H1 (cell line): ENCODE measurements at regions not wholly inside any gene's neighbourhood (a gene's known extent, or its start where the extent isn't known, plus 50 kb on each side); places are given as distances from the start of the nearest gene placed in this dataset.

Experiments used
- CTCF ChIA-PET: fragments of 300-600 bp; sonication (Branson Sonifier 250); formaldehyde crosslinking; loops from one replicate; lab custom pipeline; 2021; ENCODE audit not compliant: partially characterized antibody; lab: Charles Lee
- POLR2A ChIA-PET: fragments of 300-600 bp; sonication (Branson Sonifier 250); formaldehyde crosslinking; loops from one replicate; lab custom pipeline; 2021; ENCODE audit warnings: inconsistent platforms; ENCODE audit not compliant: partially characterized antibody; lab: Charles Lee
- DNase-seq, 2 experiments: peaks; one replicate each; pipeline versions ENCODE4 v3.0.0 to v3.0.0-alpha.2; 2010 to 2022; ENCODE audit warnings: low spot score in 2 of 2, low read depth in 1 of 2, mixed read lengths in 1 of 2
- FAIRE-seq: peaks from 2 replicates; lab custom pipeline; 2011; peaks lifted over from hg19 to GRCh38; lab: Jason Lieb, UNC
- H2AFZ ChIP-seq: 2 replicates; pipeline ENCODE4 v1.8.1; 2012; ENCODE audit warnings: low read length, inconsistent platforms
- H2AK5ac ChIP-seq: 2 replicates; pipeline ENCODE4 v1.6.1; 2013; ENCODE audit warnings: low read depth, low read length
- H2BK120ac ChIP-seq: replicated peaks from 2 replicates; pipeline ENCODE3; 2013; ENCODE audit warnings: low read depth, low read length, inconsistent platforms
- H2BK12ac ChIP-seq: 2 replicates; pipeline ENCODE4 v1.6.1; 2013; ENCODE audit warnings: low read depth, low read length
- H2BK15ac ChIP-seq: 2 replicates; pipeline ENCODE4 v1.6.1; 2013; ENCODE audit warnings: low read length
- H2BK20ac ChIP-seq: 2 replicates; pipeline ENCODE4 v1.6.1; 2013; ENCODE audit warnings: low read length
- H2BK5ac ChIP-seq: 2 replicates; pipeline ENCODE4 v1.6.1; 2013; ENCODE audit warnings: low read depth, low read length
- H3K14ac ChIP-seq: 2 replicates; pipeline ENCODE4 v1.6.1; 2013; ENCODE audit warnings: inconsistent platforms; ENCODE audit not compliant: insufficient read length
- H3K18ac ChIP-seq: 2 replicates; pipeline ENCODE4 v1.6.1; 2013; ENCODE audit warnings: low read length; ENCODE audit errors: extremely low read depth
- H3K23ac ChIP-seq: 2 replicates; pipeline ENCODE4 v1.6.1; 2013; ENCODE audit warnings: inconsistent platforms; ENCODE audit not compliant: insufficient read length
- H3K23me2 ChIP-seq: 2 replicates; pipeline ENCODE4 v1.6.1; 2013; ENCODE audit warnings: low read depth, low read length
- H3K27ac ChIP-seq: 2 replicates; pipeline ENCODE4 v1.6.1; 2011; ENCODE audit warnings: low read depth, low read length, inconsistent platforms
- H3K27me3 ChIP-seq, 4 experiments: replicated peaks in 1 of 4; 1 replicate in 1 of 4; 2 replicates in 3 of 4; pipeline versions ENCODE4 v1.6.1 to v1.8.1; 2011 to 2013; ENCODE audit warnings: low read length in 3 of 4, mild to moderate bottlenecking in 3 of 4, inconsistent platforms in 2 of 4, mixed read lengths in 2 of 4, moderate library complexity in 1 of 4; ENCODE audit not compliant: control insufficient read depth in 3 of 4, insufficient read depth in 3 of 4; ENCODE audit errors: extremely low read depth in 1 of 4
- H3K36me3 ChIP-seq, 4 experiments: 2 replicates each; pipeline versions ENCODE4 v1.6.1 to v1.8.1; 2011 to 2013; ENCODE audit warnings: mild to moderate bottlenecking in 4 of 4, low read length in 3 of 4, moderate library complexity in 2 of 4, control low read depth in 1 of 4, inconsistent platforms in 1 of 4; ENCODE audit not compliant: insufficient read depth in 4 of 4, control insufficient read depth in 2 of 4
- H3K4ac ChIP-seq: replicated peaks from 2 replicates; pipeline ENCODE3; 2013; ENCODE audit warnings: low read length, low read depth, mixed read lengths, inconsistent platforms; ENCODE audit not compliant: insufficient read length
- H3K4me1 ChIP-seq, 4 experiments: replicated peaks in 1 of 4; 1 replicate in 1 of 4; 2 replicates in 3 of 4; pipeline versions ENCODE4 v1.6.1 to v1.8.1; 2011 to 2013; ENCODE audit warnings: low read length in 3 of 4, inconsistent platforms in 2 of 4, mixed read lengths in 1 of 4; ENCODE audit not compliant: insufficient read depth in 4 of 4, control insufficient read depth in 3 of 4
- H3K4me2 ChIP-seq, 2 experiments: 2 replicates each; pipeline versions ENCODE4 v1.6.1 to v1.8.1; 2011 to 2013; ENCODE audit warnings: low read depth in 2 of 2, low read length in 2 of 2, control low read depth in 1 of 2, inconsistent platforms in 1 of 2, mild to moderate bottlenecking in 1 of 2; ENCODE audit not compliant: insufficient read depth in 1 of 2
- H3K4me3 ChIP-seq, 4 experiments: fragments of 200-600, 300-600 bp in 1 of 4; sonication (generic), shearing (Covaris generic), sonication (Bioruptor Twin) in 1 of 4; 2 replicates each; pipeline versions ENCODE4 v1.5.1 to v1.8.1; 2011 to 2016; ENCODE audit warnings: low read length in 4 of 4, low read depth in 3 of 4, control low read depth in 2 of 4, inconsistent platforms in 2 of 4, mild to moderate bottlenecking in 2 of 4, mixed read lengths in 1 of 4, moderate library complexity in 1 of 4; ENCODE audit not compliant: insufficient read depth in 2 of 4; ENCODE audit errors: extremely low read depth in 1 of 4
- H3K56ac ChIP-seq: replicated peaks from 2 replicates; pipeline ENCODE3; 2013; ENCODE audit warnings: low read depth, mild to moderate bottlenecking, mixed read lengths, low read length, inconsistent platforms; ENCODE audit not compliant: insufficient read length
- H3K79me1 ChIP-seq: 2 replicates; pipeline ENCODE4 v1.6.1; 2013; ENCODE audit warnings: low read depth, low read length, control low read depth
- H3K79me2 ChIP-seq, 2 experiments: 2 replicates each; pipeline versions ENCODE4 v1.6.1 to v1.8.1; 2012 to 2013; ENCODE audit warnings: low read length in 2 of 2, mild to moderate bottlenecking in 2 of 2, inconsistent platforms in 1 of 2; ENCODE audit not compliant: insufficient read depth in 2 of 2, control insufficient read depth in 1 of 2
- H3K9ac ChIP-seq, 4 experiments: replicated peaks in 1 of 4; 1 replicate in 1 of 4; 2 replicates in 3 of 4; pipeline versions ENCODE4 v1.6.1 to v1.8.1; 2011 to 2013; ENCODE audit warnings: low read depth in 3 of 4, low read length in 3 of 4, control low read depth in 2 of 4, mild to moderate bottlenecking in 2 of 4, moderate library complexity in 2 of 4, inconsistent platforms in 1 of 4; ENCODE audit errors: extremely low read depth in 1 of 4
- H3K9me3 ChIP-seq, 2 experiments: 2 replicates each; pipeline versions ENCODE4 v1.6.1 to v1.8.1; 2012 to 2013; ENCODE audit warnings: mild to moderate bottlenecking in 2 of 2, moderate library complexity in 2 of 2, control low read depth in 1 of 2, inconsistent platforms in 1 of 2, low read depth in 1 of 2, low read length in 1 of 2, mixed read lengths in 1 of 2; ENCODE audit not compliant: insufficient read depth in 2 of 2
- H4K20me1 ChIP-seq, 2 experiments: replicated peaks in 1 of 2; 2 replicates each; pipeline versions ENCODE3 to v1.8.1; 2011 to 2013; ENCODE audit warnings: inconsistent platforms in 2 of 2, low read length in 2 of 2, mild to moderate bottlenecking in 1 of 2; ENCODE audit not compliant: insufficient read depth in 2 of 2, control insufficient read depth in 1 of 2
- H4K5ac ChIP-seq: 2 replicates; pipeline ENCODE4 v1.6.1; 2013; ENCODE audit warnings: low read length, low read depth, mixed read lengths, inconsistent platforms; ENCODE audit not compliant: insufficient read length
- H4K8ac ChIP-seq: 2 replicates; pipeline ENCODE4 v1.8.0; 2013; ENCODE audit warnings: mild to moderate bottlenecking, moderate library complexity, low read length, inconsistent platforms; ENCODE audit not compliant: insufficient read depth; ENCODE audit errors: extremely low read depth
- H4K91ac ChIP-seq: replicated peaks from 2 replicates; pipeline ENCODE3; 2013; ENCODE audit warnings: low read length, mixed read lengths, inconsistent platforms; ENCODE audit not compliant: insufficient read length
- BACH1 ChIP-seq: IDR thresholded peaks from 2 replicates; pipeline ENCODE4 v1.6.1; 2012; ENCODE audit warnings: low read length, improper control_type of control experiment
- NANOG ChIP-seq: IDR thresholded peaks from 2 replicates; pipeline ENCODE4 v1.6.1; 2011; ENCODE audit warnings: low read length, low read depth, mild to moderate bottlenecking, inconsistent platforms; ENCODE audit not compliant: insufficient read depth, poor library complexity, severe bottlenecking
- RAD21 ChIP-seq, 2 experiments: IDR thresholded peaks in 1 of 2; conservative IDR thresholded peaks in 1 of 2; 2 replicates each; pipeline ENCODE4 v1.6.1; 2011; ENCODE audit warnings: low read depth in 2 of 2, low read length in 2 of 2, improper control_type of control experiment in 1 of 2, inconsistent platforms in 1 of 2, mild to moderate bottlenecking in 1 of 2, moderate library complexity in 1 of 2
- RXRA ChIP-seq: IDR thresholded peaks from 2 replicates; pipeline ENCODE4 v1.6.1; 2011; ENCODE audit warnings: low read depth, mild to moderate bottlenecking, low read length, moderate library complexity; ENCODE audit not compliant: insufficient read depth
- SIX5 ChIP-seq: IDR thresholded peaks from 2 replicates; pipeline ENCODE4 v1.6.1; 2011; ENCODE audit warnings: mild to moderate bottlenecking, low read depth, low read length
- YY1 ChIP-seq: IDR thresholded peaks from 2 replicates; pipeline ENCODE4 v1.6.1; 2011; ENCODE audit warnings: low read depth, mild to moderate bottlenecking, low read length
- WGBS, 2 experiments: shearing (Covaris generic) in 1 of 2; methylation state at CpG; one replicate each; pipeline versions ENCODE4 v1.1.6 to v1.1.7; 2013 to 2015; ENCODE audit warnings: low lambda C conversion rate in 2 of 2, mixed read lengths in 2 of 2, inconsistent platforms in 1 of 2, low coverage in 1 of 2, missing lambda C conversion rate in 1 of 2; ENCODE audit not compliant: insufficient replicate concordance in 2 of 2, insufficient coverage in 1 of 2, insufficient read length in 1 of 2; ENCODE audit errors: extremely low coverage in 1 of 2, missing lambda C conversion rate in 1 of 2; 5-methylcytosine and 5-hydroxymethylcytosine counted together
- TF ChIP-seq, protein P1 (sequence below): IDR thresholded peaks from 2 replicates; pipeline ENCODE4 v1.6.1; 2012; ENCODE audit warnings: inconsistent platforms

DNA sequence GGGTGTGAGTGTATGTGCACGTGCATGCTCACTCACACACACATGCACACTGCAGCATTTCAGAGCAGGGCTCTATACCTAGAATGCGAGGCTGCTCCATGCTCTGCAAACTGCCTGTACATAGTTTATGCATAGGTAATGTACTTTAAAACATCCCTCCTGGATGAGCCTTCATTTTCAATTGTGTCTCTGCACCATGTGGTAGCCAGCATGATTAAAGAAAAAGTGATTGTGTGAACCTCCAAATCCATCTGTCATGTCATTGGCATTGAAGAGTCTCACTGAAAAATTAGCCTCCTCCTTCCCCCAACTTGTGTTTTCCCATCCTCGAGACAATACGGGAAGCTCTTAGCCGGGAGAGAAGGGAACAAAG, 120.9 kb upstream of the SPATS2L start:
- H3K27me3 ChIP-seq, result no peaks in the 10 kb centered on the region; a peak in 1 of 7 replicates
- no peak overlapping the region for H3K4me2 ChIP-seq
- WGBS, 2 experiments, result 75% methylated on average over 5 of the region's 5 CpGs; no CpG with 5 or more reads in 1 of the 2 experiments
- no peak overlapping the region for H3K14ac ChIP-seq
- H2BK5ac ChIP-seq, result no peak overlapping the region
- H3K23me2 ChIP-seq, result no peaks in the 10 kb centered on the region
- H3K9ac ChIP-seq, result no peak overlapping the region
- H3K4me1 ChIP-seq, result peaks cover 0 to 4% (median 0%) of the 10 kb centered on the region in 4 experiments; a peak in 1 of 7 replicates
- ChIA-PET POLR2A (interaction anchor here (1.5 kb wide), 1 partner anchor 16 kb away, joined by 3 read pairs; no protein-coding TSS in a partner anchor), CTCF (interaction anchor here (1.2 kb wide), 1 partner anchor 15 kb away, joined by 3 read pairs; no protein-coding TSS in a partner anchor)
- H3K27ac ChIP-seq, result no peak overlapping the region
- DNase-seq (no peak), FAIRE-seq (no peak)
- H3K56ac ChIP-seq, result no peak overlapping the region
- no peaks in the 10 kb centered on the region for H3K79me2 ChIP-seq
- no peak overlapping the region for H2AFZ ChIP-seq
- H2BK20ac ChIP-seq, result peak overlapping the region; percentile 40
- TF ChIP-seq SIX5 (no peak), YY1 (no peak), NANOG (no peak), RAD21 (IDR thresholded peaks at IDR 0.05 in 1 of 2, conservative IDR thresholded peaks at IDR 0.05 in 1 of 2; ENCODE audit: low read depth in 2 of 2, low read length in 2 of 2) (no peak), RXRA (no peak), BACH1 (no peak)
- TF ChIP-seq, protein P1, sequence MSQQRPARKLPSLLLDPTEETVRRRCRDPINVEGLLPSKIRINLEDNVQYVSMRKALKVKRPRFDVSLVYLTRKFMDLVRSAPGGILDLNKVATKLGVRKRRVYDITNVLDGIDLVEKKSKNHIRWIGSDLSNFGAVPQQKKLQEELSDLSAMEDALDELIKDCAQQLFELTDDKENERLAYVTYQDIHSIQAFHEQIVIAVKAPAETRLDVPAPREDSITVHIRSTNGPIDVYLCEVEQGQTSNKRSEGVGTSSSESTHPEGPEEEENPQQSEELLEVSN, result no peak
- H3K23ac ChIP-seq, result no peak overlapping the region
- H3K36me3 ChIP-seq, result no peaks in the 10 kb centered on the region
- H4K20me1 ChIP-seq, result no peaks in the 10 kb centered on the region
- no peak overlapping the region for H4K91ac ChIP-seq
- H2AK5ac ChIP-seq, result peak overlapping the region; percentile 75; the same call in 1 of the 2 replicates
- H2BK15ac ChIP-seq, result peak overlapping the region; percentile 47
- 0 out of 2 replicates have a peak overlapping the region, but pooled peaks have one; percentile 35 for H2BK12ac ChIP-seq
- H4K8ac ChIP-seq, result no peak overlapping the region
- H4K5ac ChIP-seq, result no peak overlapping the region
- H3K4ac ChIP-seq, result no peak overlapping the region
- H2BK120ac ChIP-seq, result no peak overlapping the region
- H3K79me1 ChIP-seq, result no peaks in the 10 kb centered on the region
- no peak overlapping the region for H3K4me3 ChIP-seq
- H3K9me3 ChIP-seq, result no peaks in the 10 kb centered on the region
- H3K18ac ChIP-seq, result no peak overlapping the region; the same call in 1 of the 2 replicates
